ENCODE measurements at regions not wholly inside any gene's neighbourhood (a gene's known extent, or its start where the extent isn't known, plus 50 kb on each side); places are given as distances from the start of the nearest gene placed in this dataset.

GRCh38 chr2:34353509-34354113 is 754.5 kb upstream of the FAM98A start:
- no peak for DNase-seq

GRCh38 chr2:34349527-34349926 is 750.4 kb upstream of the FAM98A start:
- no peak for DNase-seq

- no peak for DNase-seq
These were observed 745.9 kb upstream of the FAM98A start for GRCh38 chr2:34345030-34345429.

GRCh38 chr2:34340307-34340706 is 741.2 kb upstream of the FAM98A start:
- DNase-seq = no peak

- no peak for DNase-seq
These were observed 738.6 kb upstream of the FAM98A start for GRCh38 chr2:34337735-34338134.

- DNase-seq = no peak
These were observed 733.7 kb upstream of the FAM98A start for GRCh38 chr2:34332813-34333212.

- no peak for DNase-seq
These were observed 721.0 kb upstream of the FAM98A start for GRCh38 chr2:34320056-34320455.

GRCh38 chr2:34317797-34318196 is 718.7 kb upstream of the FAM98A start:
- no peak for DNase-seq

GRCh38 chr2:34316788-34317187 is 717.7 kb upstream of the FAM98A start:
- DNase-seq = no peak

GRCh38 chr2:34311816-34312215 is 712.7 kb upstream of the FAM98A start:
- DNase-seq = no peak

- no peak for DNase-seq
These were observed 709.0 kb upstream of the FAM98A start for GRCh38 chr2:34308140-34308539.

GRCh38 chr2:34307636-34308035 is 708.5 kb upstream of the FAM98A start:
- DNase-seq = no peak

GRCh38 chr2:34306745-34307144 is 707.6 kb upstream of the FAM98A start:
- no peak for DNase-seq

- no peak for DNase-seq
These were observed 706.5 kb upstream of the FAM98A start for GRCh38 chr2:34305587-34305986.

- no peak for DNase-seq
These were observed 695.9 kb upstream of the FAM98A start for GRCh38 chr2:34294961-34295360.

GRCh38 chr2:34291076-34291475 is 692.0 kb upstream of the FAM98A start:
- DNase-seq = no peak

- DNase-seq = no peak
These were observed 688.9 kb upstream of the FAM98A start for GRCh38 chr2:34288016-34288415.

GRCh38 chr2:34280606-34281005 is 681.5 kb upstream of the FAM98A start:
- no peak for DNase-seq

- no peak for DNase-seq
These were observed 668.0 kb upstream of the FAM98A start for GRCh38 chr2:34266908-34267697.

GRCh38 chr2:34261701-34262100 is 662.6 kb upstream of the FAM98A start:
- no peak for DNase-seq

- no peak for DNase-seq
These were observed 655.3 kb upstream of the FAM98A start for GRCh38 chr2:34254272-34254878.

- DNase-seq = no peak
These were observed 653.0 kb upstream of the FAM98A start for GRCh38 chr2:34252111-34252510.

- no peak for DNase-seq
These were observed 652.5 kb upstream of the FAM98A start for GRCh38 chr2:34251578-34251977.

GRCh38 chr2:34244195-34244594 is 645.1 kb upstream of the FAM98A start:
- no peak for DNase-seq
